ENCODE measurements at regions not wholly inside any gene's neighbourhood (a gene's known extent, or its start where the extent isn't known, plus 50 kb on each side); places are given as distances from the start of the nearest gene placed in this dataset.

- TF ChIP-seq ZFX (IDR thresholded peaks at IDR 0.05) = no peak
- TF ChIP-seq, protein P1, sequence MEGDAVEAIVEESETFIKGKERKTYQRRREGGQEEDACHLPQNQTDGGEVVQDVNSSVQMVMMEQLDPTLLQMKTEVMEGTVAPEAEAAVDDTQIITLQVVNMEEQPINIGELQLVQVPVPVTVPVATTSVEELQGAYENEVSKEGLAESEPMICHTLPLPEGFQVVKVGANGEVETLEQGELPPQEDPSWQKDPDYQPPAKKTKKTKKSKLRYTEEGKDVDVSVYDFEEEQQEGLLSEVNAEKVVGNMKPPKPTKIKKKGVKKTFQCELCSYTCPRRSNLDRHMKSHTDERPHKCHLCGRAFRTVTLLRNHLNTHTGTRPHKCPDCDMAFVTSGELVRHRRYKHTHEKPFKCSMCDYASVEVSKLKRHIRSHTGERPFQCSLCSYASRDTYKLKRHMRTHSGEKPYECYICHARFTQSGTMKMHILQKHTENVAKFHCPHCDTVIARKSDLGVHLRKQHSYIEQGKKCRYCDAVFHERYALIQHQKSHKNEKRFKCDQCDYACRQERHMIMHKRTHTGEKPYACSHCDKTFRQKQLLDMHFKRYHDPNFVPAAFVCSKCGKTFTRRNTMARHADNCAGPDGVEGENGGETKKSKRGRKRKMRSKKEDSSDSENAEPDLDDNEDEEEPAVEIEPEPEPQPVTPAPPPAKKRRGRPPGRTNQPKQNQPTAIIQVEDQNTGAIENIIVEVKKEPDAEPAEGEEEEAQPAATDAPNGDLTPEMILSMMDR (conservative IDR thresholded peaks at IDR 0.05) = no peak
Measured at GRCh38 chr1:201660931-201661822, 122.2 kb downstream of the NAV1 start.

Measured in C4-2B (cell line).